GM21619 (cell line): ENCODE measurements at regions not wholly inside any gene's neighbourhood (a gene's known extent, or its start where the extent isn't known, plus 50 kb on each side); places are given as distances from the start of the nearest gene placed in this dataset.

Experiments
- ATAC-seq: cut with Tn5 transposase; IDR thresholded peaks from one replicate; pipeline ENCODE4 v1.9.1; 2021; ENCODE audit not compliant: unreplicated experiment

GRCh38 chr15:100734586-100734985 lies 132.2 kb downstream of the ASB7 start:
- no peak for ATAC-seq

- ATAC-seq, result no peak
These were observed 133.0 kb downstream of the ASB7 start for GRCh38 chr15:100735129-100736053.

GRCh38 chr15:100737214-100737613 lies 134.8 kb downstream of the ASB7 start:
- no peak for ATAC-seq

- ATAC-seq, result no peak
These were observed 136.2 kb downstream of the ASB7 start for GRCh38 chr15:100738614-100739013.

- no peak for ATAC-seq
These were observed 137.7 kb downstream of the ASB7 start for GRCh38 chr15:100740138-100740537.

GRCh38 chr15:100751585-100751984 lies 128.0 kb upstream of the ALDH1A3 start:
- ATAC-seq, result no peak

- no peak for ATAC-seq
These were observed 126.1 kb upstream of the ALDH1A3 start for GRCh38 chr15:100753503-100753902.

- no peak for ATAC-seq
These were observed 122.0 kb upstream of the ALDH1A3 start for GRCh38 chr15:100757661-100758060.

GRCh38 chr15:100758555-100758954 lies 121.1 kb upstream of the ALDH1A3 start:
- ATAC-seq, result no peak

GRCh38 chr15:100759106-100759505 lies 120.5 kb upstream of the ALDH1A3 start:
- ATAC-seq, result no peak

GRCh38 chr15:100759698-100760356 lies 119.8 kb upstream of the ALDH1A3 start:
- no peak for ATAC-seq

GRCh38 chr15:100760357-100760903 lies 119.2 kb upstream of the ALDH1A3 start:
- ATAC-seq, result no peak

- ATAC-seq, result no peak
These were observed 118.2 kb upstream of the ALDH1A3 start for GRCh38 chr15:100761290-100761935.

GRCh38 chr15:100762289-100762688 lies 117.3 kb upstream of the ALDH1A3 start:
- ATAC-seq, result no peak

- ATAC-seq, result no peak
These were observed 116.5 kb upstream of the ALDH1A3 start for GRCh38 chr15:100762913-100763834.

- ATAC-seq, result no peak
These were observed 115.5 kb upstream of the ALDH1A3 start for GRCh38 chr15:100763835-100764750.

GRCh38 chr15:100764778-100765466 lies 114.7 kb upstream of the ALDH1A3 start:
- ATAC-seq, result no peak

GRCh38 chr15:100765467-100766241 lies 114.0 kb upstream of the ALDH1A3 start:
- ATAC-seq, result no peak
